NCI-H1105 treated with DMSO at 0.1 percent for 48 hours (cell line): ENCODE measurements at regions not wholly inside any gene's neighbourhood (a gene's known extent, or its start where the extent isn't known, plus 50 kb on each side); places are given as distances from the start of the nearest gene placed in this dataset.
"Not testable (repeated sequence)": the region's sequence is repeated elsewhere in the genome, so short reads cannot be mapped to it uniquely, and the experiment has no call there.

ENCODE experiments used
- DNase-seq: peaks from one replicate; lab custom pipeline; 2025; lab: John Stamatoyannopoulos, UW

DNA sequence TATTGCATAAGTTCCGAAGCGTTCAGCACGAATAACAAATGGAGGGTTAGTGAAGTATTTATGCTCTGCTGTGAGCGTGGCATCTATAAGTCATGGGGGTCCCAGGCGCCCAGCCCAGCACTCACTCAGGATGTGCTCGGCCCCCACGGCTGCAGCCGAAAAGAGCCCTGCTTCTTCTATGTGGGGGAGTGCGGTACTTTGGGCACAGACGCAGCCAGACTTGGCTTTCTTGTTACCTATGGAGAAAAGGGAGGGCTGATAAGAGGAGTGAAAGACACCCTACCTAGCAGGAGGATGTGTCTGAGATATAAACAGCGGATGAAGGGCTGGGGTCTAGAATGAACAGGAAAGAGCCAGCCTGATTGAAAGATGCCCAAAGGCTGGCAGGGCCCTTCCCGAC is 51.4 kb downstream of the MRPL36 start:
- no peak for DNase-seq

DNA sequence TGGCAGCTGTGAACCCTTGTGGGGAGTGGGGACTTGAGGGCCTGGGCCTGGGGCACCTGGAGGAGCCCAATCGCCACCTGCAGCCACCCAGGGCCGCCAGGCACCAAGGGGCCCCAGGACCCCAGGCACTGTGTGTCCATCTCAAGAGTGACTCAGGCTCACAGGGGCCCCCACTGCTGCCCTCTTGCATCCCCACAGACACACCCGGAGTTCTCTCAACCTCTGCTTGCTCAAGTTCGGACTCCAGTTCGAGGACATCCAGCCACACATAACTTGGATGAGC is 51.9 kb downstream of the MRPL36 start:
- DNase-seq, result no peak

DNA sequence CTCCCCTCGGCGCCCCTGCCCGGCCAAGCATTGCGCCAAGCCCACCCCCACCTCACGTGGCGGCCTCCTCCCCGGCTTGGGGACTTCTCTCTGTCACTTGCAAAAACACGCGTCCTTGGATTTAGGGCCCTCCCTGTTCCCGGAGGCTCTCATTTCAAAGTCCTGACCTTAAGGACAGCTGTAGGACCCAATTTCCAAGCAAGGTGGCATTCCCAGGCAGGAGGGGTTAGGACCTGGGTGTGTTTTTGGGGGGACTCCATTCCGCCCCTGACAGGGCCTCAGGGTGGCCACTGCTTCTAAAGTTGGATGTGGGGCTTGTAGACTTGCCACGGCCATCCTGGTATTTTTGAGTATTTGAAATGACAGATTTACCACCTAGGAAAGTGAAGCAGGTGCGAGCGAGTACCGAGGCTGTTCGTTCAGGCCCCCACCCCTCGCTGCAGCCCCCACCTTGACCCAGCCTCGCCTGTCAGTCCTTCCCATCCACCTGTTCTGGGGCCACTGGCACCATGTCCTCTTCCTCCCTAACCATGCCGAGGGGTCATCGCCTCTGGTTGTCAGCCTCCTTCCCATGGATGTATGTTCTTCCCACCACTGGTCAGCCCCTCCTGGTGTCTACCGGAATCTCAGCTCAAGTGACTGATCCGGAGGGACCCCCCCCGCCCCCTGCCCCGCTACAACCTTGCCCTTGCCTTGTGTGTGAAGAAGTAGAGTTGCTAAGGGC is 52.4 kb downstream of the MRPL36 start:
- no peak for DNase-seq

DNA sequence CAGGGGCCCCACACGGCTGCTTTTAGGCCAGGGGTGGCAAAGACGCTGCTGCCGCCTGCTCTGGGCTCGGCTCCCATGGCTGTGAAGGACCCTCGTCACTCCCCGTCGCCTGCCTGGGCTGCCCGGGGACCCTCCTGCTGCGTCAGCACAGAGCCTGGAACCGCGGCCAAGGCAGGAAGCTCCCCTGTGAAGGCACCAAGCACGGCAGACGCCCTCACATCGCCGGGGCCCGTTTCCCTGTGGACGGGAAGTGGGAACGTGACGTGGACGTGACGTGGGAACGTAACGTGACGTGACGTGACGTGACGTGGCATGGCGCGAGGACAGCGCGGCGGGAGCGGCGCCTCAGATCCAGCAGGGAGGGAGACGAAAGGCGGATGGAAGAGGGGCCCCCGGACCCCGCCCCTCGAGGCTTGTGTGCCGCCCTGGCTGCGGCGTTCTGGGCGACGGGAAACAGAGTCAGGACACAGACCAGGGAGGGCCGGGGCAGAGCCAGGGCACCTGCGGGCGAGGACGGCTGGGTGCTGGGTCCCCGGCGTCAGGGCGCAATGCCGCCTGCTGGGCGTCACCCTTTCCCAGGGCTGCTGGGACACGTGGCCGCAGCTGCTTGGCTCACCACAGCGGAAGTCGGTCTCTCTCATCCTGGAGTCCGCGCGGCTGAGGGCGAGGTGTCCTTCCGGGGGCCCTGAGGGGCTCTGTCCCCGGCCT is 53.1 kb downstream of the MRPL36 start:
- DNase-seq, result no peak

DNA sequence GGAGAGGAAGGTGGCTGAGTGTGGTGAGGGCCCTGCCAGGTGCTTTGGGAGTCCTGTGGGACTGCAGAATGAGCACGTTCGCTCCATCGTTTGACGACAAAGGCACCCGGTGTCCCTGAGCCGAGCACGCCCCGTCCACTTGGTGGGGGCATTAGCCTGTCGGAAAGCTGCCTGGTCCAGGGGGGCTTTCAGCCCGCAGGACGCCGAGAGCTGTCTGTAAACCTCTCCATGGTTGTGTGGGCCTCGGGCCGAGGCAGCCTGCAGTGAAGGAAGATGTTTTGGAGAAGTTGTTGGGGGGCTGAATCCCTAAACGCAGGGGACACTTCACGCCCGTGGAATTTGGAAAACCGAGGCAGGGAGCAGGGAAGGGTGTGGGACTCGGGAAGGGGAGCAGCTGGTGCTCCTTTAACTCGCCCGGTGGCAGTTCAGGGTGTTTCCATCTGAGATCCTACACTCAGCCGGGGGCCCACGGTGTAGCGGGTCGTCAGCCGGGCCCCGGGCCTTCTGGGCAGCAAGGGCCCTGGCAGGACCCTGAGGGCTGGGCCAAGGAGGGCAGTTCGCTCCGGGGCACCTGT is 53.8 kb downstream of the MRPL36 start:
- no peak for DNase-seq

DNA sequence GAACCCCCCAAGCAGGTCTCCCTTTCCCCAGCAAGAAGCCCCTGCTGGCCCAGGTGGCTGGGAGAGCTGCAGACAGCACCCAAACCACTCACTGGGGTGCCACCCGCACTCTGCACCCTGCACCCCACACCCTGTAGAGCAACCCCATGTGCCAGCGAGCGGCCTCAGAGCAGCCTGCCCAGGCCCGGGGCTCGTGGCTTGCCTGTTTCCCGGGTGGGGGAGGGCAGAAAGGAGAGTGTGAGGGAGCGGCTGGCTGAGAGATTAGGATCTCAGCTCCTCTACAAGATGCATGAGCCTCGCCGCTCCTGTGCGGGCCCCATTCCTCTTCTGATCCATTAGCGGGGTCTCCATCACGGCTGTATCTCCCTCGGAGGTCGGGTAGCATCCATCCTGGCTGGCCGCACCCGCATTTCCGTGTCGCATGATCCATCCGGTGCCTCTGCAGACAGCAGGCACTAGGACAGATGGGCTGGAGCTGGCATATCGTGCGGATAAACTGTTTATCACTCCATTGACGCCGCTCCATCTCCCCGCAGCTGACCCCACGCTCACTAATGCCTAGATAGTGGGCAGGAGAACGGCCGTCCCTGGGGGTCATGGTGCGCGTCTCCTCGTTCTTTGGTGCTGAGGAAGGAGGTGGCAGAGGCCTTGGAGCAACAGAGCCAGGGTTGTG is 54.4 kb downstream of the MRPL36 start:
- no peak for DNase-seq

DNA sequence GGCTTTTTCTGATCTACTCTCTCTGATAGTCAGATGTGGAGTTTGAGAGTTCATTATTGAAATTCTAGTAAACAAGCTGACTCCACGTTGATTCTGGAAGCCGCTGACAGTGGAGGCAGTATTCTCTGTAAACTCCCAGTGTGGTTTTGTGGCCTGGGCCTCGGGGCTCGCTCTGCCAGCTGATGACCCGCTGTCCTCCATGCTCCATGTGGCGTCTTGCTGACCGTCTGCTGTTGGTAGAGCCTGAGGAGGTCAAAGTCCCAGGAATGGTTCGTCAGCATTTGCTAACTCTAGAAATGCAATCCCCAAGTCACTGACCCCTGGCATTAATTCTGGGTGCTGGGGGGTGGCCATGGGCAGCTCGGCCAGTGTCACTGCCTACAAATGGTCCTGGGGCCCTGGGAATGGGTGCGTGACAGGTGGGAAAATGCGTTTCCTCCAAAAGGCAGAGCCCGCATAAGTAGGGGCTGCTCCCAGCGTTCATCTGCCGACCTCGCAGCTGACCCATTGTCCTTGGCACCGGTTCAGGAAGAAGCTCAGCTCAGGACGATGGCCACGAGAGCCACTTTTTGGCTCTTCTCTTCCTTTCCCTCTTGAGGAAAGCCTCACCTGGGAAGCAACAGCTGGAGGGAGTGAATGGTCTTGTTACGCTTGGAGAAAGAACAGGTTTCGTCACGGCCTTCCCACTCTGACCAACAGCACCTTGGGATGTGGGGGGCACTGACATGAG is 55.1 kb downstream of the MRPL36 start:
- no peak for DNase-seq

DNA sequence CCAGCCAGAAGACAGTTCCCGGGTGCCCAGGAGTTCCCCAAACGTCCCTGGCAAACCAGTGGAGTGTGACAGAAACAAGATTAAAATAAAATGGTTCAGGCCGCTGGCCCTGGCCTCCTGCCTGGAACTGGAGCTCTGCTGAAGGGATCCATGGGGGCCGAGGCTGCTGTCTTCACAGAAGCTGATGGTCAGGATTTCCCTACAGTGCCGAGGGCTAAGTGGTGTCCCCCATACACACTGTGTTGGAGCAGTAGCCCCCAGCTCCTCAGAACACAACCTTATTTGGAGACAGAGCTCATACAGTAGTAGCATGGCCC is 55.9 kb downstream of the MRPL36 start:
- no peak for DNase-seq

DNA sequence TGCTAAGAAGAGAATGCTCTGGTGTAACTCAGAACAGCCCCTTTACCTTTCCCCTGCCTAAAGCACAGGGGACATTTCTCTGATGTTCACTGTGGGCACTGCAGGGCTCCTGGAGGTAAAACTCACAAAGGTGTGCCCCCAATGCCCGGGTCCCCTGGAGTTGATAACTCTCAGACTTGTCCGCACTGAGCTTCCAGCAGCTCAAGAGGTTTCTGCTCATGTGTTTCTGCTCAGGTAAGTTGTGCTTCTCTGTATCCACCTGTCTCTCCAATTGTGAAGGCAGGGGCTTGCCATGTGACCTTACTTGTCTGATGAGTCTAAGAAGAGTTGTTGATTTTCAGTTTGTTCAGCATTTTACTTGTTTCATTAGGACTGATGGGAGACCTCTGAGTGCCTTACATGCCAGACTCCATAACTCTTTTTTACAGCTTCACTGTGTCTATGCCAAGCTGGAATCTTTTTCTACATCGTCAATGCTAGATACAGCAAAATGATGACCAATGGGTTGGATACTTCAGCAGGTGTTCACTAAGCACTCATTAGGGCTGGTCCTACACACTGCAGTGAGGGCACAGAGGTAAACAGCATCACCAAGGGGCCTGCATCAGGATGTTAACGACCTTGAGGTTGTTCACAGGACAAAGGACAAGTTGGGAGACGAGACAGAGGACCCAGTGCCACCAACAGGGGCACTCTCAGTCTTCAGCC is 56.4 kb downstream of the MRPL36 start:
- DNase-seq, result no peak

DNA sequence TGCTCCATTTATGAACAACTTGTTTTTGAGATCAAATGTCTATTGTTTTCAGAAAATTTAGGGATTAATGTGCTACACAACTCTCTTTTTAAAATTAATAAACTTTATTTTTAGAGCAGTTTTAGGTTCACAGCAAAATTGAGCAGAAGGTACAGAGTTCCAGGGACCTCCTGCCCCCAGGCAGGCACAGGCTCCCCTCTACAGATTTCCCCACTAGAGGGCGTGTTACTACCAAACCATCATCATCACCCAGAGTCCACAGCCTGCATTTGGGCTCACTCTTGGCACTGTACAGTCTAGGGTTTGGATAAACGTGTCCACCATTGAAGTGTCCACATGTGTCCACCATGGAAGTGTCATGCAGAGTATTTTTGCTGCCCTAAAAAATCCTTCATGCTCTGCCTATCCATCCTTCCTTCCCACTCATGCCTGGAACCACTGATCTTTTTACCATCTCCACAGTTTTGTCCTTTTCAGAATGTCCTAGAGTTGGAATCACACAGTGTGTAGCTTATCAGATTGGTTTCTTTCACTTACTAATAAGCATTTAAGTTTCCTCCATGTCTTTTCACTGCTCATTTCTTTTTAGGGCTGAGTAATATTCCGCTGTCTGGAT is 61.7 kb downstream of the MRPL36 start:
- peak; percentile 2 for DNase-seq

DNA sequence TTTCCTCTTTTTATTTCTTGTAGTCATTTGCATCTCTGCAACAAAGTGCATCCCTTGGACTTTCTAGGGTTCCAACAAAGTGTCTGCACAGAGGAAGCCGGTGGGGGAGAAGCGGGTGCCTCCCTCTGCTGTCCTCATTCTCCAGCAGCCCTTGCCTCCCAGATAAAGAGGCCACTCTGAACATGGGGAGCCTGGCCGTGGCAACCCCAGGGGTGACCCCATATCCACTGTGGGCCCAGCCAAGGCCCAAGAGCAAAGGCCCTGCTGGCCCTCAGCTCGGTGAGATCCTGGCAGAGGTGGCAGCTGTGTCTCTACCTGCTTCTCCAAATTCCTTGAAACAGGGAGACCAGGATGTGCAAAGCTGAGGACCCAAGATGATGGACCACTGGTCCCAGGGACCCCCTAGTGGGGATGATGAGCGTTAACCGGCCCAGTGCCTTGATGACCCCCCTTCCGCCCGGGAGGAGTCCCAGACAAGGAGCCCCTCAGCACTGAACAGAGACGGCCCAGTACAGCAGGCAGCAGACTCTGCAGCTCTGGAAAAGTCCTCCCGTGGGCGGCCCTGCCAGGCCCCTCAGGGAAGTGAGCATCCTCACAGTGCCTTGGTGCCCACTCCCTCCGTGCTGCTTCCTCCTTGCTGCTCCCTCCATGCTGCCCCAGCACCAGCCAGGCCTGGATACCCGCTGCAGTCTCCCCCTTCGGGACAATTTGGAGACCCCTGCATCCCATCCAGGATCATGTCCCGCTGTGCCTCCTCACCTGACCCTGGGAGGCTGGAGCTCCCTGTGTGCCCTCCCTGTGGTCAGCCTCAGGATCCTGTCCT is 62.5 kb downstream of the MRPL36 start:
- no peak for DNase-seq

DNA sequence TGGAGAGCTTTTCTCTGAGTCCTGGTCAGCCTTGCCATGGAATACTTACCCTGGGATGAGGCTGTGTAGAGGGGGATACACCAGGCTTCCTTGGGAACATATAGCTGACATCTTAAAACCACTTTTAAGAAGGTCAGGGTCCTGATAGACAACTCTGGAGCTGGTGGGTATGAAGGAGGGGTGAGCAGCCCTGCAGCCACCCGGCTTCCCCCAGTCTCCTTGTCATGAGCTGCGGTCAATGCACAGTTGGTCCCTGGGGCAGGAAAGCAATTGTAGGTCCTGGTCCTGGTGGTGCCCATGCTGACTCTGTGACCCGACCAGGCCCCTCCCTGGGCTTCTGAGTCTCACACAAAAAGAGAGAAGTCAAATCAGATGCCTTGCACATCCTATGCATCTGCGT is 63.6 kb downstream of the MRPL36 start:
- no peak for DNase-seq

DNA sequence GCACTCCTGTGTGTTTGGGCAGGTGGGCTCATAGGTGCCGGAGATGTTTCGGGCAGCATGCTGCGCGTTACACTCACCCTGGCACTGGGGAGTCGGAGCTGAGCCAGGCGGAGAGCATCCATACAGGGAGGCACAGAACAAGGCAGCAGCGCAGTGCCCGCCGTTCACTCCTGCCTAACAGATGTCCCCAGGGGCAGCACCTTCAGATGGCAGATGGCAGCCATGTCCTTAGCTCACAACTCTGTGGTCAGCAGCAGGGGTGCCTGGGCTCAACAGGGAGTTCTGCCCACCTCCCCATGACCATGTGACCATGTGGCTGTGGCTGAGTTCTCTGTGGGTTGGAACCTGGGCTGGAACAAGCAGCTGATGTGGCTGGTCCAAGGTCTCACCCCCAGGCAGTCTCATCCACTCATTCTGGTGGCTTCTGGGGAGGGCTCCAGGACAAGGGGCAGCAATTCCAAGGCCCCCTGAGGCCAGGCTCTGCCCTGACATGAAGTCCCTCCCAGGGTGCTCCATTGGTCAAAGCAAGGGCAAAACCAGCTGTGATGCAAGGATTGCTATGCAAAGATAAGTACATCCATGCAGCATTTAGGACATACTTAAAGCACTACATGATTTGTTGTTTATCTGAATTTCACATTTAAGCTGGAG is 64.2 kb downstream of the MRPL36 start:
- DNase-seq, result no peak

DNA sequence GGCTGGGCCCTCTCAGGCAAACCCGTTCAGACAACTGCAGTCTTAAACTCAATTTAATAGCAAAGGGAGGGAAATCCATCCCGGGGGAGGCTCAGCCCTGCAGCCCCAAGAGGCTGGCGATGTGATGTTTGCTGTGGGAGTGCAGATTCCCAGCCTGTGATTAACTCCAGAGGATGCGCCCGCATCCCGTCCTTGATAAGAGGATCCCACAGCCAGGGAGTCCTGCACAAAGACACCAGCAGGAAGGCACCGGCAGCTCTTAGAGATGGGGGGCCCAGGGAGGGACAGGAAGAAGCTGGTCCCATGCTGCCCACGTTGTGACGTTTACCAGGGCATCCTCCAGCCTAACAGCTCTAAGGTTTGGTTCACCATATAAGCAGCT is 64.7 kb downstream of the MRPL36 start:
- no peak for DNase-seq

DNA sequence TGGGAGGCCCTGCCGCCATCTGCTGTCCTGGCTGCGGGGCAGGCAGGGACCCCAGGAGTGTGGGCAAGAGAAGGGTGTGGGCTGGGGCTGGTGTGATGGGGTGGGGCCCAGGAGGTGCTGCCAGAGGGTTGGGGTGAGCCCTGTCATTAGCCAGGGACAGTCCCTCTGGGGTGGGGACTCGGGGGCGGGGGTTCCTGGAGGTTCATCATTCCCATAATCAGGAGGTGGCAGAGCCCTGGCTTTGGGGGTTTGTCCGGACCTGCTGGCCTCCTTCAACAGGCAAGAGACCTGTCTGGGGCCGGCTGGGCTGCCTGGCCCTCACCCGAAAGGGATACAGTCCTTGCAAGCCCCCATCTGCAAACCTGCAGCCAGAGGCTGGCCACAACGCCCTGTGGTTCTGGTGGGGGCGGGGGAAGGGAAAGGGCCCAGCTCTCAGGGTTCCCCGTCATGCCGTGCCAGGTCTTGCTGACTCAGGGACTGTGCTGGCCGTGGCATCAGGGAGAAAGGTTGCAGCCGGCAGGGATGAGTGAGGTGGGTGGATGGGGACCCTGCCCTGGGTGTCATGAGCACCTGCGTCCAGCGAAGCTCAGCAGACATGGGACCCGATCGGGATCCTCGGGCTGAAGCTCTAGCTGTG is 65.2 kb downstream of the MRPL36 start:
- DNase-seq, result no peak

DNA sequence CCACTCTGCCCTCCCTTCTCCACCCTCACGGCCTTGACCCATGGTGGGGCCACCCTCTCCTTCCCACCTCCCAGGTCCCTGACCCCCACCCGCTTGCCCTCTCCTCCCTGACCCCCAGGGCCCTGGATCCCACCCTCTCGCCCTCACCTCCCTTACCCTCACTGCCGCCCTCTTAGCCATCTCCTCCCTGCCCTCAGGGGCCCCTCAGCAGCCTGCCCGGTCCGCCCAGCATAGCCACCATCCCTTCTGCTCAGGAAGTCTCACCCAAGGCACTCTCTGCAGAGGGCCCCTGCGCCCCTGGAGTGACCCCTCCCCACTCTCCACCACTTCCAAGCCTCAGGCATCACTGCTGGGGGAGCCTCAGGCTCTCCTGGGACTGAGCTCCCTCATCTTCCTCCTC is 66.3 kb downstream of the MRPL36 start:
- DNase-seq, result no peak

DNA sequence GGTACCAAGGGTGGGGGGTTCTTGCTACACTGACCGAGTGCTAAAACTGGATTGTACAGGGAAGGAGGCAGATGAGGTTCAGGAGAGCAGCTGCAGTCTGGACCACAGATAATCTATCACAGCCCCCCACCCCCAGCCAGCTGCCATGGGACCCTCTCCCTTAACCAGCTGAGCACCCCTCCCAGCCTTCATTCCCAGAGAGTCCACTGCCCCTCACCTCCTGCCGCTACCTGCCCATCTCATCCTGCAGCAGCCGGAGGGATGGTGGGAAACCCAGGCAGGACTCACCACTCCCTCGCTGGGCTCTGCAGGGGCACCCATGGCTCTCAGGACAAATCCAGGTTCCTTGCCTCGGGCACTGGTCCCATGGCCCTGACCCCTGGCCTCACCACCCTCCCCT is 66.7 kb downstream of the MRPL36 start:
- no peak for DNase-seq

DNA sequence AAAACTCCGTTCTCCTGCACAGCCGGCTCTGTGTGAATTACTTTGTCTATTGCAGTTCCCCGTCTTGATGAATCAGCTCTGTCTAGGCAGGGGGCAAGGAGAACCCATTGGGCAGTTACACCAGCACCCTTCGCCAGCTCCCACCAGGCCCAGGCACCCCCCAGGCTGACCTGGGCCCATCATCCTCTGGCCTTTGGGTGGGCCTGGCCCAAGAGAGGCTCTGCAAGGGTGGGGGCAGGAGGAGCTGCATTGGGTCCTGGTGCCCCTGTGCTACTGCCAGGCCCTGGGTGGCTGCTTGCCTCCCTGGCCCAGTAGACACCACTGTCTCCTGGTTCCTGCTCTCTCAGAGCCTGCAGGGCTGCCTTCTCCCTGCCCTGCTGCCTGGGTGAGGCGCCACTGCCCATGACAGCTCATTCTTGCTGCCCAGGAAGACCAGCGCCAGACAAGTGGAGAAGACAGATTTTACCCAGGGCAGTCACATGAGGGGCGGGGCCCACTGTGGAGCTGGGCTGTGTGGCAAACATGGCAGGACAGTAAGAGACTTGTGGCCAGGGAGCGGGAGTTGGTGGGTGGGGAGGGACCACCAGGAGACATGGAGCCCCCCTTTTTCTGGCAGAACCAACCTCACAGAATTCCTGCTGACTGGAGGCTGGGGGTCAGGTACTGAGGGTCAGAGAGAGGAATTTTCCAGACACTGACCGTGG is 67.2 kb downstream of the MRPL36 start:
- DNase-seq, result no peak

DNA sequence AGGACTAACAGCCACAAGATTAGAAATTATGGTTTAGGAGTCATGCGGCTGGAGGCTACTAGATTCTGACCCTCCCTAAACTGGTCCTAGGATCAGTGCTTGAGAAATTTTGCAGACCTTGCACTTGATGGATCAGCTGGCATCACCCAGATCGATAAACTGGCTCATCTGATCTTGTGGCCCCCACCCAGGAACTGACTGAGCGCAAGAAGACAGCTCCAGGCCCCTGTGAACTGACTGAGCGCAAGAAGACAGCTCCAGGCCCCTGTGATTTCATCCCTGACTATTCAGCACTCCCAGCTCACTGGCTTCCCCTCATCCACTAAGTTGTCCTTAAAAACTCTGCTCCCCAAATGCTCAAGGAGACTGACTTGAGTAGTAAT is 67.8 kb downstream of the MRPL36 start:
- DNase-seq, result not testable (repeated sequence)
